ENCODE measurements at regions not wholly inside any gene's neighbourhood (a gene's known extent, or its start where the extent isn't known, plus 50 kb on each side); places are given as distances from the start of the nearest gene placed in this dataset.
"Not testable (repeated sequence)": the region's sequence is repeated elsewhere in the genome, so short reads cannot be mapped to it uniquely, and the experiment has no call there.

GRCh38 chr13:56512336-56512735 lies 628.4 kb upstream of the PRR20A start:
- not testable (repeated sequence) for TF ChIP-seq POLR2A, CTCF (IDR thresholded peaks at IDR 0.05)

Measured in heart left ventricle (tissue), 13 donors.